HL-60 (cell line): ENCODE measurements at regions not wholly inside any gene's neighbourhood (a gene's known extent, or its start where the extent isn't known, plus 50 kb on each side); places are given as distances from the start of the nearest gene placed in this dataset.

Experiments
- CTCF ChIP-seq: IDR thresholded peaks from one replicate; pipeline ENCODE4 v1.5.1; 2011; ENCODE audit warnings: low read length, control low read depth, inconsistent platforms; ENCODE audit not compliant: insufficient read depth
- GABPA ChIP-seq: IDR thresholded peaks from 2 replicates; pipeline ENCODE4 v1.6.1; 2012; ENCODE audit warnings: low read depth
- POLR2AphosphoS5 ChIP-seq: IDR thresholded peaks from 2 replicates; pipeline ENCODE4 v1.6.1; 2012; ENCODE audit warnings: low read depth
- REST ChIP-seq: IDR thresholded peaks from 2 replicates; pipeline ENCODE4 v1.6.1; 2012; ENCODE audit warnings: low read depth; ENCODE audit not compliant: insufficient replicate concordance

- TF ChIP-seq POLR2AphosphoS5 (no peak), CTCF (no peak), REST (no peak), GABPA (no peak)
These were observed 119.8 kb downstream of the OAT start for GRCh38 chr10:124298891-124299290.
